MM.1S (cell line): ENCODE measurements at regions not wholly inside any gene's neighbourhood (a gene's known extent, or its start where the extent isn't known, plus 50 kb on each side); places are given as distances from the start of the nearest gene placed in this dataset.

Source experiments
- DNase-seq: peaks from one replicate; pipeline ENCODE4 v3.0.0-alpha.2; 2015
- H2AFZ ChIP-seq: fragments of 300-600 bp; sonication (generic); 2 replicates; pipeline ENCODE4 v1.6.0; 2016; ENCODE audit warnings: antibody characterized with exemption, low read length
- H3F3A ChIP-seq: fragments of 300-600 bp; sonication (generic); 2 replicates; pipeline ENCODE4 v1.6.1; 2016; ENCODE audit warnings: mild to moderate bottlenecking, antibody characterized with exemption, low read length, moderate library complexity, mixed read lengths; ENCODE audit not compliant: insufficient read depth
- H3K27ac ChIP-seq: fragments of 300-600 bp; sonication (generic); 2 replicates; pipeline ENCODE4 v1.5.1; 2016; ENCODE audit warnings: mild to moderate bottlenecking, low read length
- H3K27me3 ChIP-seq: fragments of 300-600 bp; sonication (generic); replicated peaks from 2 replicates; pipeline ENCODE4 v1.6.0; 2016; ENCODE audit warnings: low read length; ENCODE audit not compliant: insufficient read depth
- H3K36me3 ChIP-seq: fragments of 300-600 bp; sonication (generic); replicated peaks from 2 replicates; pipeline ENCODE4 v1.6.1; 2016; ENCODE audit warnings: mild to moderate bottlenecking, low read length, mixed read lengths; ENCODE audit not compliant: insufficient read depth
- H3K4me1 ChIP-seq: fragments of 300-600 bp; sonication (generic); 2 replicates; pipeline ENCODE4 v1.6.1; 2016; ENCODE audit warnings: low read length, mixed read lengths
- H3K4me2 ChIP-seq: fragments of 300-600 bp; sonication (generic); 2 replicates; pipeline ENCODE4 v1.6.0; 2016; ENCODE audit warnings: low read depth, low read length
- H3K4me3 ChIP-seq: fragments of 300-600 bp; sonication (generic); 2 replicates; pipeline ENCODE4 v1.5.1; 2016; ENCODE audit warnings: low read length, mixed read lengths
- H3K79me2 ChIP-seq: fragments of 300-600 bp; sonication (generic); 2 replicates; pipeline ENCODE4 v1.6.1; 2016; ENCODE audit warnings: mixed run types, low read length, mixed read lengths
- H3K9ac ChIP-seq: fragments of 300-600 bp; sonication (generic); 2 replicates; pipeline ENCODE4 v1.6.1; 2016; ENCODE audit warnings: low read length, mixed read lengths
- H3K9me2 ChIP-seq: fragments of 300-600 bp; sonication (generic); replicated peaks from 2 replicates; pipeline ENCODE4 v1.6.1; 2016; ENCODE audit warnings: mild to moderate bottlenecking, low read length, mixed read lengths; ENCODE audit not compliant: insufficient read depth
- H3K9me3 ChIP-seq: fragments of 300-600 bp; sonication (generic); replicated peaks from 2 replicates; pipeline ENCODE4 v1.6.1; 2016; ENCODE audit warnings: mild to moderate bottlenecking, low read length, mixed read lengths; ENCODE audit not compliant: insufficient read depth
- H4K20me1 ChIP-seq: fragments of 300-600 bp; sonication (generic); 2 replicates; pipeline ENCODE4 v1.6.1; 2016; ENCODE audit warnings: mild to moderate bottlenecking, low read length, moderate library complexity, mixed read lengths; ENCODE audit not compliant: insufficient read depth
- CTCF ChIP-seq: fragments of 300-600 bp; sonication (generic); IDR thresholded peaks from 2 replicates; pipeline ENCODE4 v1.5.1; 2016; ENCODE audit warnings: antibody characterized with exemption, low read length, mixed read lengths
- EZH2 ChIP-seq: fragments of 300-600 bp; sonication (generic); optimal IDR thresholded peaks from 2 replicates; pipeline ENCODE3; 2017; ENCODE audit warnings: low read depth, mild to moderate bottlenecking, antibody characterized with exemption, low read length, mixed read lengths
- EZH2phosphoT487 ChIP-seq: fragments of 300-600 bp; sonication (generic); IDR thresholded peaks from 2 replicates; pipeline ENCODE4 v1.6.1; 2018; ENCODE audit warnings: antibody characterized with exemption, low read length

- no peaks in the 10 kb centered on the region for H3K36me3 ChIP-seq
- no peaks in the 10 kb centered on the region for H3K9me2 ChIP-seq
- no peak overlapping the region for H3K4me3 ChIP-seq
- H3K9ac ChIP-seq = no peak overlapping the region
- TF ChIP-seq EZH2phosphoT487 (no peak), EZH2 (no peak), CTCF (no peak)
- H2AFZ ChIP-seq = no peak overlapping the region
- H3K79me2 ChIP-seq = no peaks in the 10 kb centered on the region
- H3K27me3 ChIP-seq = no peaks in the 10 kb centered on the region
- no peaks in the 10 kb centered on the region for H4K20me1 ChIP-seq
- peak; percentile 58 for DNase-seq
- peaks cover 8% of the 10 kb centered on the region; the same call in 1 of the 2 replicates for H3K4me1 ChIP-seq
- H3K9me3 ChIP-seq = no peaks in the 10 kb centered on the region
- H3F3A ChIP-seq = no peaks in the 10 kb centered on the region
- H3K27ac ChIP-seq = no peak overlapping the region
- H3K4me2 ChIP-seq = no peak overlapping the region
Observed at GRCh38 chr2:183341057-183341456, 216.8 kb downstream of the NUP35 start.

- peak overlapping the region; percentile 55; the same call in 1 of the 2 replicates for H3K4me2 ChIP-seq
- no peaks in the 10 kb centered on the region for H3K27me3 ChIP-seq
- TF ChIP-seq EZH2phosphoT487 (no peak), EZH2 (no peak), CTCF (no peak)
Observed at GRCh38 chr2:183347969-183348368, 223.7 kb downstream of the NUP35 start.

DNA sequence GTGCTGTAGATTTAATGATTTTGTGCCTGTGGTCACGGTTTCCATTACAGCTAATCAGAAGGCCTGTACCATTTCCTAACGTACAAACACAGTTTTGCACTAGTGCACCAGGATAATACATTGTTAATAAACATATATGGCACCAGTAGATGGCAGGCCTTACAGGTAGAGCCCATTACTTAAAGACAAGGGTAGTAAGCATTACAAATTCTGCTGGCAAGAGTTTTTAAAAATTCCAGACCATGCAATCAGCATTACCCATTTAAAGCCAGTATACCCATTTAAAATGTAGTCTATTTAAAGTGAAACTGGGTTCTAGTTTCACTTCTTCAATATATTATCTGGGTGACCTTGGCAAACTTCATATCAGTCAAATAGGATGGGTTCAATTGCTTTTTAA lies 224.2 kb downstream of the NUP35 start:
- Histone ChIP-seq H3K79me2 (no peaks in the 10 kb centered on the region), H3K9me2 (no peaks in the 10 kb centered on the region), H3K9me3 (no peaks in the 10 kb centered on the region), H3K27ac (peak overlapping the region; percentile 39; the same call in 1 of the 2 replicates), H3K9ac (no peak overlapping the region; the same call in 1 of the 2 replicates), H3K36me3 (no peaks in the 10 kb centered on the region), H3F3A (peaks cover 3% of the 10 kb centered on the region; the same call in 1 of the 2 replicates), H3K4me3 (peak overlapping the region; percentile 28; the same call in 1 of the 2 replicates), H4K20me1 (no peaks in the 10 kb centered on the region), H3K4me2 (peak overlapping the region; percentile 55), H3K4me1 (peaks cover 16% of the 10 kb centered on the region), H3K27me3 (no peaks in the 10 kb centered on the region), H2AFZ (no peak overlapping the region)
- peak; percentile 68 for DNase-seq
- TF ChIP-seq EZH2 = no peak
- no peak for TF ChIP-seq EZH2phosphoT487
- TF ChIP-seq CTCF = peak; percentile 38

More at GRCh38 chr2:183347969-183348368, 223.7 kb downstream of the NUP35 start:
- Histone ChIP-seq H3K27ac (no peak overlapping the region), H4K20me1 (no peaks in the 10 kb centered on the region), H3K9me2 (no peaks in the 10 kb centered on the region), H3F3A (peaks cover 3% of the 10 kb centered on the region; the same call in 1 of the 2 replicates), H3K4me3 (no peak overlapping the region), H2AFZ (no peak overlapping the region), H3K9me3 (no peaks in the 10 kb centered on the region), H3K9ac (no peak overlapping the region), H3K36me3 (no peaks in the 10 kb centered on the region), H3K79me2 (no peaks in the 10 kb centered on the region), H3K4me1 (peaks cover 16% of the 10 kb centered on the region)
- DNase-seq = no peak
